Umbilical cord (tissue), 1 donor: ENCODE measurements at regions not wholly inside any gene's neighbourhood (a gene's known extent, or its start where the extent isn't known, plus 50 kb on each side); places are given as distances from the start of the nearest gene placed in this dataset.

Experiments
- DNase-seq: peaks from one replicate; pipeline ENCODE4 v3.0.0-alpha.2; 2015; ENCODE audit warnings: low spot score

DNA sequence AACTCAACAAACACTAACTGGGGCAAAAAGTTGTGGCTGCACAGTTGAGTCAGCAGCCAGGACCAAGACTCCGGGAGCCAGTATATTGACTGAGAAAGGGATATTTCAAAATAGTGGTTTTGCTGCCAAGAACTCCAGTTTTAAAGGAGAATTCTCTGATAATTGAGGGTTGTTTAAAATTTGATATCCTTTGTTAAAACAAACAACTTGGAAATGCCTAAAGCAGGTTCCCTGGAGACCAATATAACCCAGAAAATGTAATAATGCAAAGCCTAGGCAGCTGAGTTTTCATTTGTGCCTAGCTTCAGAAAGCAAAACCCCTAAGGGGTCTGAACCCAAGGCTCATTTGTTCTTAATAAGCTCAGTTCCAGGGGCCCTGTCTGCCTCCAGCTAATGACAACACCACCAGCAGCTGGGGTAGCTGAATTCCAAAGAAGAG, 311.7 kb upstream of the CCDC196 start:
- no peak for DNase-seq

DNA sequence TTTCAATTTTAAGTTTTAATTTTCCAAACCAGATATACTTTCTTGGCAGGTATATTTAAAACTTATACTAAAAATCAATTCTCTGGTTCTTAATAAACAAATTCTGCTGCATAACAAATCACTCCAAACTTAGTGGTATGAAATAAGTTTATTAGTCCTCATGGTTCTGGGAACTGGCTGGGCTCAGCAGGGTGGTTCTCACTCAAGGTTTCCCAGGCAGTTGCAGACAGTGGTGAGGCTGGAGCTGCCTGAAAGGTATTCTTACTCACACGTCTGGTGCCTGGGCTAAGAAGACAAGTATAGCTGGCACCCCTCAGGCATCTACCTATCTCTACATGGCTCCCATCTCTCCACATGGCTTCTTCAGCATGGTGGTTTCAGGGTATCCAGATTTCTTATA, 308.2 kb upstream of the CCDC196 start:
- DNase-seq, result no peak

DNA sequence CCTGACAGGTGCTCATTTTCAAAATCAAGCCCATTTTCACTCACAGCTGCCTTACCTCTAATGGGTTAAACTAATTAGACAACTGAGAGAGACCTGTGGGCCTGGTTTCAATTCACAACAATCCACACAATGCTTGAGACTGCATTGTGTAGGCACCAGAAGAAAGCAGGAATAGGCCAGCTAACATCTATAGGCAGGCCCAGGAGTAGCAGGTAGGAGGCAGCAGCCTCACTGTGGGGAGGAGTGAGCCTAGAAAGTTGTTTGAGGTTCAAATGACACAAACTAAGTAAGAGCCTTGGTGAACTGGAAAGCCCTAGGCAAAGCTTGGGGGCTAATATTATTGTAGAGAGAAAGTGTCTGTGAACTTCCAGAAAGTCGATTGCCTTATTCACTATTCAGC, 289.5 kb upstream of the CCDC196 start:
- no peak for DNase-seq

DNA sequence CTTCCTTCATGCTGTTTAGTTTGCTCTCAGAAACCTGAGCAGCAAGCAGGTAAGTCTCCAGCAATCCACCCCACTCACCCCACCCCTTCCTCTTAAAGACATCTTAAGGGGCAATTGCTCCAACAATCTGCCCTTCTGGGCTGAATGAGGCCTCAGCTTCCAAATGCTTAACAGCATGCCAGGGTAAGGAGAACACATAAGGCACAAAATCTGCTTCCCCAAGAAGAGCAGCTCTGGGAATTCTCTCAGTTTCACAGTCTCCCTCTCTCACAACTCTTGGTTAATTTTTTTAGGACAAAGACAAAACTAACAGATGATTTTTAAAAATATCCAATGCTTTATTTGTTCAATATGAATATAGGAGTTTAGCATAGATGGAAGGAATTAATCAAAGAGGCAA, 288.9 kb upstream of the CCDC196 start:
- no peak for DNase-seq

DNA sequence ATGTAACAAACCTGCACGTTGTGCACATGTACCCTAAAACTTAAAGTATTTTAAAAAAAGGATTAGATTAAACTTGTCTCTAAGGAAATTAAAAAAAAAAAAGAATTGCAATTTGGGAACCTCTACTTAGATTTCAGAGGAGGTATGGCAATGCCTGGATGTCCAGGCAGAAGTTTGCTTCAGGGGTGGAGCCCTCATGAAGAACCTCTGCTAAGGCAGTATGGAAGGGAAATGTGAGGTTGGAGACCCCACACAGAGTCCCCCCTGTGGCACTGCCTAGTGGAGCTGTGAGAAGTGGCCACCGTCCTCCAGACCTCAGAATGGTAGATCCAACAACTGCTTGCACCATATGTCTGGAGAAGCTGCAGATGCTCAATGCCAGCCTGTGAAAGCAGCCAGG, 279.6 kb upstream of the CCDC196 start:
- no peak for DNase-seq

DNA sequence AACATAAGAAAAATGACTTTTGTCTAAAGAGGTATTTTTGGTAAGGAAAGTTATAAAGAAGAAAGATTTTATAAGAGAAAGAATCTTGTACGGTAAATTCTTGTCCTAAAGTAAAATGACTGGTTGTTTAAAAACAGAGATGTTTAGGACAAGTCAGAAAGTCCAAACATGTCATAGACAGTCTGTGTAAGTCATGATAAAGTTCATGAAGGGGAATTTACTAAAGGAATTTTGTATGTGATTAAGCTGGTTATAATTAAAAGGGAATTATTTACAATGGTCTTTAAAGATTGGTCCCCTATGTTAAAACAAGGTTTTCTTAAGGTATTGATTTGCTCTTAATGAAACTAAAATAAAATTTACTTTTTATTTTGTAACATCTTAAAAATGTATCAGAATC, 269.4 kb upstream of the CCDC196 start:
- no peak for DNase-seq

DNA sequence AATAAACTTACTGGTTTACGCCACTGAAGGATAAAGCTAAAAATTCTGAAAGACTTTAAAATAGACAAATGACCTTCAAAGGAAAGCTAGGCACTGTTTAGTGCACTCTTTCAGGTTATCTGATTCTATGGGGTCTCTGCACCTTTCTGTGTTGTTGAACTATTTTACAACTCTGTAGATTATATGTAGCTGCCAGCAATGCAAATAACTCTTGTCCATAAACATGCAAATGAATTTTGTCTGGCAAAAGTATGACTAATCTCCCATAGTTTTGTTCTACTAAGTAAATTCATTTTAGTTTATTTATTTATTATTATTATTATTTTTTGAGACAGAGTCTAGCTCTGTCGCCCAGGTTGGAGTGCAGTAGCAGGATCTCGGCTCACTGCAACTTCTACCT, 266.3 kb upstream of the CCDC196 start:
- DNase-seq, result no peak

DNA sequence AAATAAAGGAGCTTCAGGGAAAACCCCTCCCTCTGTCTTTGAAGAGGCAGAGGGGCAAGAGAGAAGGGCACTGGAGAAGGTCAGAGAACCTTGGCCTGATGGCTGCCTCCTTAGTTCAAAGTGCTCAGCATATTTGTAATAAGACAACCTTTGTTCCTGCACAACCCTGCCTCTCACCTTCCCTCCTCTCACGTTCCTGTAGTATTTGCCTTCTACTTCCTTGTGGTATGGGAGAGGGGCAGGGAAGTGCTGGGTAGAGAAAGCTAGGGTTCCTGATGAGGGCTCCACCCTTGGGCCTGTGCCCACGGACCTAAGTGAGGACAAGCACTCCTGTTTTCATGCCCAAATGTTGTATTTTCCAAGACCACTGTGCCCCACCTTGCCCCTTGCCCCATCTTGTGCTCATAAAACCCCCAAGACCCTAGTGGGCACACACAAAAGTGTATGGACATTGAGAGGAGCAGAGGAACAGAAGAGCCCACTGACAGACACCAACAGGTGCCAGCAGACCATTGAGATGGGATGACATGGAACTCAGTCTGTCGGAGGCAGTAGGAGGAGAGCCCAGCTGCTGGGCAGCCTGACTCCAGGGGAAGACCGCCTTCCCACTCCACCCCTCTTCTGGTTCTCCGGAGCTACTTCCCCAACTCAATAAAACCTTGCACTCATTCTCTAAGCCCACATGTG, 261.5 kb upstream of the CCDC196 start:
- no peak for DNase-seq

DNA sequence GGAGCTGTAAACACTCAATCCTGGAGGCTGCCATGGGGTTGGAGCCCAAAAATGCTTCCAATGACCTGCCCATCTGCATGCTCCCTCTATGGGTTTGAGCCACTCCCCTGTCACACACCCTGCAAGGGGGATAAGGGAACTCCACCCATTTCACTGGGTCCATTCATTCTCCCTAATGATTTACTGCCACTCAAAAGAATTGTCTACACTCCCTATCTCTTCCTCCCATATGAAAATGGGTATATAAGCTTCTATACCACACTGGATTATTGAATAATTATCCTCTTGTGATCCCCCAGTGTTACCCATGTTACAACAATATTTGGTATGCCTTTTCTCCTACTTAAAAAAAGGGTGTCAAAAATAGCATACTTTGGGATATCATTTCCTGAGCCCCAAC, 260.8 kb upstream of the CCDC196 start:
- no peak for DNase-seq

DNA sequence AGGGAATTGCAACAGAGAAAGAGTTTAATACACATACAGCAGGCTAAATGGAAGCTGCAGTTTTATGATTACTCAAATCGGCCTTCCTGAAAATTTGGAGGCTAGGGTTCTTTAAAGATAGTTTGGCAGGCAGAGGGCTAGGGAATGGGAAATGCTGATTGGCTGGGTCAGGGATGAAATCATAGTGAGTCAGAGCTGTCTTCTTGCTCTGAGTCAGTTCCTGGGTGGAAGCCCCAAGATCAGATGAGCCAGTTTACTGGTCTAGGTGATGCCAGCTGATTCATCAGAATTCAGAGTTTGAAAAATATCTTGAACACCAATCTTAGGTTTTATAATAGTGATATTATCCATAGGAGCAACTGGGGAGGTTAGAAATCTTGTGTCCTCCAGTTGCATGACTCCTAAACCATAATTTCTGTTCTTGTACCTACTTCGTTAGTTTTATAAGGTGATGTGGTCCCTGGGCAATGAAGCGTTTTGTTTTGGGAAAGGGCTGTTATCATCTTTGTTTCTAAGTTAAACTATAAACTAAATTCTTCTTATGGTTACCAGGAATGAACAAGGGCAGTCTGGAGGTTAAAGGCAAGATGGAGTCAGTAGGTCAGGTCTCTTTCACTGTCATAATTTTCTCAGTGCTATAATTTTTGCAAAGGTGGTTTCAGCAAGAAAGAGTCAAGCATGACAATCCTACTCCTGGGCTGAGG, 257.8 kb upstream of the CCDC196 start:
- no peak for DNase-seq

DNA sequence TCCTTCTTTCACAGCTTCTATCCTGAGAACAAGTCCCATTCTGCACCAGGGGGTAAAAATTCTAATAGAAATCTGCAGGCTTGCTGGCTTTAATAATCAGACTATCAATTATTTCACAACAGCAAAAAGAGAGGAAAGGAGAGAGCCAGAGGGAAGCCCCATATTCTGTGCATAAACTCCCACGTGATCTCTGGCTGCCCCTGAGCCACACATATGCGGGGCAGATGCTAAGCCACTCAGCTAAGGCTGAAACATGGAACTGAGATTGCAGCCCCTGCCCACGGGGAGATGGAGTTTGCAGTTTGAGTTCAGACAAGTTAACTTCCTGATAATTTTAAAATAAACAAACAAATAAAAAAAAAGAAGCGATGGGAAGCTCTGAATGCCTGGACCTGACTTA, 254.4 kb upstream of the CCDC196 start:
- DNase-seq, result no peak

DNA sequence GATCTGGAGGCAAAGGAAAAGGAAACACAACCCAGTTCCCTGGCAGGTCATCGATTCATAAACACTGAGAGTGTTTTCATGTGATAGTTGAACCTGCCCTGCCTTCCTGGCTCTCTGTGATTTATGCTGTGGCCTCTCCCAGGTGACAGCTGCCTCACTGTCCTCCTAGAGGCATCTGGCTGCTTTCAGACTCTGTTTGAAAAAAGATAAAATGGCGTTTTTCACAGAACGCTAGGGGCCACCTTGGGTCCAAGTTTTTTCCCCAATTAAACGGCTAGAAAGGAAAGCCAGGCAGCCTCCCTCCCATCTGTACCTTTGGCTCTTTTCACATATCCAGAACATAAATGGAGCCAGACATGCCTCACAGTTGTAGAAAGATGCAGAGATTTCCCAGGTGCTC, 252.6 kb upstream of the CCDC196 start:
- DNase-seq, result no peak

DNA sequence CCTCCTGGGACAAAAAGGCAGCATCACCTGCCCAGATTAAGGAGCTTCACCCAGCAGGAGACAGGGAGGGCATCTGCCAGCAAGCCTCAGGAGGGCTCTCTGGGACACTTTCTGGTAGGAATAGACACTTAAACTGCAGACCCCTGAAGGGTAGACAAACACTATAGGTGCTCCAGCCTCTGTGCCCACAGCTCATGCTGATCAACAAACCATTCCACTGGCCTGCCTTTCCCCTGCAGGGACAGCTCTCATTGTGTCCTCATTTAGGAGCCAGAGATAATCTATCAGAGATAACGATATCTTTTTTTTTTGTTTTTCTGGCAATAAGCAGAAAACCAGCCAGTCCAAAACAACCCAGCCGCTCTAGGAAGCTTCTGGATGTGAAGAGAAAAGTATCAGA, 251.8 kb upstream of the CCDC196 start:
- no peak for DNase-seq

DNA sequence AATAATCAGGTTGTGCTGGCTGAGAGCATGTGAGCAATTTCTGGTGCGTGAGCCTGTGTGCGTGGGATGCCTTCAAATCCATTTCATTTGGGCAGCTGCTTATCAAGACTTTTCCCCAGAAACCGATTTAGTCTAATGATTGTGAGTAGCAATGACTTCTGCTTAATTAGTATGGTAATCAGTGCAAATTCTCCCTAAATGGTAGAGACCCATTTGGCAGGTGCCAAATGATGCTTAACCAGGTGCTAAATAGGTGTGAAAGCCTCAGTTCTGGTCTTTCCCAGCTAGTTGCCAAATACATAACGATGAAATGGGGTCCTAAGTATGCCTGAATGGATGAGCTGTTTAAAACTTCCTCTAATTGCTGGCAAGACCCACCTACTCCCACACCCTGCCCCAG, 248.4 kb upstream of the CCDC196 start:
- DNase-seq, result no peak

DNA sequence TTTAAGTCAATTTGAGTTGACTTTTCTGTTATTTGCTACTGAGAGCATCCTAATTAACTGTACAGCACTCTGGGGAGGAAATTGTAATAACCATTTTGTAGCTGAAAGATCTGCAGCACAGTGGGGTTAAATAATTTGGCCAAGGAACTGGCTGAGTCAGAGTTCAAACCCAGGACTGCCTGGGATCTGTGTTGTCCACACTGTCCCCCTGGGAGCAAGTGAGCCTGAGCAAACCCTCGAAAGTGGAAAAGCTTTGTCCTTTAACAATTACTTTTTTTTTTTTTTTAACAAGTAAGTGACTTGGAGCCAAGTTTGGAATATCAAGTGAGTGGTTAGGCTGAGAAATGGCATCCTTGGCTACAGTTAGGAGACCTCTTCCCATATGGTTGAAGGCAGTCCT, 247.2 kb upstream of the CCDC196 start:
- DNase-seq, result no peak

DNA sequence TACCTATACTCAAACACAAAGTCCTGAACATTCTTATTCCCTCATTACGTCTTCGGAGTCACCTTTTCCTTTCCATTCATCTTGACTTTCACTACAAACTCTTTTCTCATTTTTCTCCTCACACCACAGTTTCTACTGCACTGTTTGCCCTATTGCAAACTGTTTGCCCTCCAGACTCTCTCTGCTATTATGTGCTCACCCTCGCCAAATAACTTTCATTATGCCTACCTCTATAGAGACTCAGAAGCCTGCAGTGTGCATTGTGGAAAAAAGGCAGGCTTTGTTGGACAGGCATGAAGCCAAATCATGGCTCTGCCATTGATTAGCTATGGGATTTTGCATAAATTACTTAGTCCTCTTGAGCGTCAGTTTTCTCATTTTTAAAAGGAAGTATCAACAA, 246.6 kb upstream of the CCDC196 start:
- no peak for DNase-seq

DNA sequence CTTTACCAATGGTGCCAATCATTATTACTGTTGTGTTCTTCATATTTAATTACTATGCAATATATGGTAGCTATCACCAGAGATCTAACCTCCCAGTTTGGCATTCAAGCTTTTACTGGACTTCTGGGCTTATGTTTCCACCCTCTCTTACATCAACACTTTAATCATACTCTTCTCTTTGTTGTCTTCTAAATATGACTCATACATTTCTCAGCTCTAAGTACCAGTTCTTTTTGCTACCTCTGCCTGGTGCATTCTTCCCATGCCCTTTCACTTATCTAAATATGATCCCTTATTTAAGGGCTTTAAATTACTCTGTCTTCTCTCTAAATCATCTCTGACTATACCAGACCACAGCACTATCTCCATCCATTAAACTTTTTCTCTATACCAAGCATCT, 246.1 kb upstream of the CCDC196 start:
- no peak for DNase-seq

DNA sequence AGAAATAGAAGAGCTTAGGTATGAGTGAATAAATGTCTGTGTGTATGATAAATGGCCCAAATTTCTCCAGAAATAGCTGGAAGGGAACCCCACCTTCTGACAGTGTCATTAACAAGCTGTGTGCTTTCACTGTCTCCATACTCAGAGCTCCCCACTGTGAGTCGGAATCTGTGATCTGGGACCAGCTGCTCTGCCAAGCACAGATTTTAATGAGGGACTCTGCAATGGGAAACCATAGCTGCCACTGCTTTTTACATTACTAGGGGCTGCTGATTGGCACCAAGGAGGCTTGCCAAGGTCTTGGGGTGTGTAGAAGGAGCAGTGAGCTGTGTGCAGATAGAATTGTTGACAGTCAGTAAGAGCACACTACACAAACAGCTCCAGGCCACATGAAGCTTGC, 244.2 kb upstream of the CCDC196 start:
- no peak for DNase-seq

DNA sequence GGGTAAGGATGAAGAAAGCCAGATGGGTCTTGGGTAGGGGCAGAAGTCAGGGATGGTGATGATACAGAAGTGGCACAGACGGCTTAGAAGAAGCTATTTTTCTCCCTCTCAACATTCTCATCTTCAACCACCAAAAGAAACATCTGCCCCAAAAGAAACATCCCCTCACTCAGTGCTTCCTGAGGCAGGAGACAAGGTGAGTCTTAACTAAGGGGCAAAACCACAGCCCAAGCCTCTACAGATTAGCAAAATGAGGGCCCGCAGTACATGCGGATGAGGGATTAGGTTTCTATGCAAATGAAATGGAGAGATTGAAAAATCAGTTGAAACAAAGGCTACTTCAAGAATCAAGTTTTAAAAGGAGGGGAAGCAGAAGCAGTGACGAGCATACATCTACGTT, 241.3 kb upstream of the CCDC196 start:
- no peak for DNase-seq

DNA sequence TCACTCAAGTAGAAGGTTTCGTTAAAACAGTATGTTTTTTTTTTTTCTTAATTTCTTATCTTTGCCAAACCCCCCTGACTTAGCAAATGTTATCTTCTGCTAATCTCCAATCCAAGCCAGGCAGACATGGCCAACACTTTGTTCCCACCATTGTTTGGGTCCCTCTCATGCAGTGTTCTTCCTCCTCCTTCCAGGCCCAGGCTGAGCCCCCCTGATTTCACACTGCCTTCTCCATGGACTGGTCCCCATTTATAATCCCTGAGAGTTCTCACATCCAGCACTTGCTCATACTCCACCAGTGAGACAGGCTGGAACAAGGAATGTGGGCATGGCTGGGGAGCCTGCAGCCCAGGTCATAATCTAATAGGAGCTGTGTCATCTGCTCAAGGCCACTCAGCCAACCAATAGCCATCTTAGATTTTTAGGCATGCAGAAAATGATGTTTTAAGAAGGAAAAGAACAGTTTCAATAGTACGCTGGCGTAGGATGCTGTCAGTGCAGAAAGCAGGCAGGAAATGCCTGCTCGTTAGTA, 238.4 kb upstream of the CCDC196 start:
- no peak for DNase-seq

DNA sequence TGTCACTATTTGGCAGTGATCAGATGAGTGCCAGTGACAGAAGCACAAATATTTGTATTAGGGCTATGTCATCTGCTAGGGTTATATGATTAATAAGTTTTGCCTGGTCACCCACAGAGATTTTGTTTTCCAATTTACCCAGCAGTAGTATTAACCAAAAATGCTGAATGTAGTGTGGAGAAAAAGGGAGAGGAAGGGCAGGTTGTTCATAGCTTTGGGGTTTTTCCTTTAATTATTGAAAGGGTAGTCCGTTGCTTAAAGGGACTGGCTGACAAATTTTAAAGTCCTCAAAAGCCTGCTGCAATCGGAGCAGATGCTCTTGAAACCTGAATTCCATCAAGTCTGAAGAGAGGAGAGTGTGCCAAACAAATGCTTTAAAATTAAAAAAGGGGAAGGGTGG, 237.9 kb upstream of the CCDC196 start:
- DNase-seq, result no peak

DNA sequence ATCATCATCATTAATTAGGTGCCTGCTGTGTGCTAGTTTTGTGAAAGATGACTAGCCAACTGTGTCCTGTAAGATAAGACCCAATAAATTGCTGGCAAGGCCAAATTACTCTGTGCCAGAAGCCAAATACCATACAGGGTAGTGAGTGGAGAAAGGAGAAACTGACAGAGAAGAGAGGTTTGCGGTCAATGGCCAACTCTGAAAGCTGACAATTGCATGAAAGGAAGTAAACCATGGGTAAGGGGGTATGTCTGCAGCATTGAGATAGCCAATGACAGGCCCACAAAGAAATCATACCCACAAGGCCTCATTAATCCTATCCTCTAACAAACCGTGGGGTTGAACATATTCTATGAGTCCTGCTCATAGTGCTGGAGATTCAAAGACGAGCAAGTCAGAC, 236.6 kb upstream of the CCDC196 start:
- no peak for DNase-seq

DNA sequence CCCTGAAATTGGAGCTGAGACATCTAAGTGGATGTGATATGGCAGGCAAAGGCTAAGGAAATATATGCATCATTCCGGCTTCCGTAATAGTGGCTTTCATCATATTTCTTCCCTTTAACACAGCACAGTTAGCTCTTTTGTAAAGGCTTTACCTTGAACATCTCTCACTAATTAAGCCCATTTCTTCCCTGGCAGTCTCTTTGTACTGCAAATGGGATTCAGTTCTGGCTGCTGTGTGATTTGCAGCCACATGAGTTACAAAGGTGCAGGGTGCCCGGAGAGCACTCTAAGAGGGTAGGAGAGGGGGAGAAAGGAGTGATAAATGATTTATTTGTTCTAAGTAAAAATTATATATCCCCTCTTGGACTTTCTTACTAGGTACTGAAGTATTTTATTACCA, 232.1 kb upstream of the CCDC196 start:
- DNase-seq, result no peak
